Left kidney (tissue), 1 donor: ENCODE measurements at regions not wholly inside any gene's neighbourhood (a gene's known extent, or its start where the extent isn't known, plus 50 kb on each side); places are given as distances from the start of the nearest gene placed in this dataset.
"Not testable (repeated sequence)": the region's sequence is repeated elsewhere in the genome, so short reads cannot be mapped to it uniquely, and the experiment has no call there.

Experiments used
- DNase-seq: peaks from one replicate; pipeline ENCODE4 v3.0.0-alpha.2; 2013

GRCh38 chr20:58579819-58580473 is 64.7 kb upstream of the APCDD1L start:
- DNase-seq: peak; percentile 83

DNA sequence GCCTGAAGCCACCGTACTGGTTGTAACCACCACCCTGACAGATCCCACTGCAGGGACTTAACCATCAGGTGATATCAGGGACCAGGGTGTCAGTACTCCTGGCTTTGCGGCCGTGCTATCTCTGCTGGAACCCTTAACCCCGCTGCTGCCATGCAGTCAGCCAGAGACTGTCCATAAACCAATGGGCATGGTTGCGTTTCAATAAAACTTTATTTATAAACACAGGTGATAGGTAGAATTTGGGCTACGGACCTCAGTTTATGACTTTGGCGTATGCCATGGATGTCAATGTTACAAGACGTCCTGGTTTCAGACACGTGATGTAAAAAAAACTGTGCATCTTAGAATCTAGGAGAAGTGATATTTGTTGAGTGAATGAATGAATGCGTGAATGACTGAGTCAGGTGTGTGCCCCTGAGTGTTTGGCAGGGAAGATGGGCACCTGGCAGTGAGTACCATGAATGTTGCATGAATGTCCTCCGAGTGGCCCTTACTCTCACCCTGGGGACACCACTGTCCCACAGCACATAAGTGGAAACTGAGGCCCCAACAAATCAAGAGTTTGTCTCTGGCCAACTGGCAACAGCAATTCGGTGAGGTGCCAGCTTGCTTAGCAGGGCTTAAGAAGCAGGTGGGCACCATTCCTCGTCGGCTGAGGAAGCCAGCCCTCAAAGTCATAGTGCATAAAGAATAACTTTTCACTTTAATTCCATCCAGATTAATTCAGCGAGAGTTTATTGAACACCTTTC is 64.0 kb upstream of the APCDD1L start:
- no peak for DNase-seq

GRCh38 chr20:58577871-58578598 is 62.8 kb upstream of the APCDD1L start:
- no peak for DNase-seq

- no peak for DNase-seq
These were observed 62.1 kb upstream of the APCDD1L start for GRCh38 chr20:58577139-58577806.

DNA sequence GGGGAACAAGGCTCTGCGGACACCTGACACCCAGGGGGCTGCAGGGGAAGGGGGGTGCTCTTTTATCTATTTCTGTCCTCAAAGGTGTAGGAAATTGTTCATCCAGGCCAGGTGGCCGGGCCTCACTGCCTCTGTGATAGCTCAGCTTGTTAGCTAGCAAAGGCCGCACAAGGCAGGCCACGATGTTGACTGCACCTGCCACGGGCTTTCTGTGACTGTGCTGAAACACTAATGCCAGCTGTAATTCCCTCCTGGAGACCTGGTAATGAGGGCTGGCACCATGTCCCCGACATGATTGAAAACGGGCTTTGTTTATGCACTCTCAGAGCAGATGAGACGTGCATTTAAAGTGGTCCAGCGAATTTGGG is 61.4 kb upstream of the APCDD1L start:
- no peak for DNase-seq

- no peak for DNase-seq
These were observed 60.8 kb upstream of the APCDD1L start for GRCh38 chr20:58575776-58576602.

- DNase-seq: no peak
These were observed 59.3 kb upstream of the APCDD1L start for GRCh38 chr20:58574469-58574868.

GRCh38 chr20:58573986-58574385 is 58.8 kb upstream of the APCDD1L start:
- DNase-seq: no peak

DNA sequence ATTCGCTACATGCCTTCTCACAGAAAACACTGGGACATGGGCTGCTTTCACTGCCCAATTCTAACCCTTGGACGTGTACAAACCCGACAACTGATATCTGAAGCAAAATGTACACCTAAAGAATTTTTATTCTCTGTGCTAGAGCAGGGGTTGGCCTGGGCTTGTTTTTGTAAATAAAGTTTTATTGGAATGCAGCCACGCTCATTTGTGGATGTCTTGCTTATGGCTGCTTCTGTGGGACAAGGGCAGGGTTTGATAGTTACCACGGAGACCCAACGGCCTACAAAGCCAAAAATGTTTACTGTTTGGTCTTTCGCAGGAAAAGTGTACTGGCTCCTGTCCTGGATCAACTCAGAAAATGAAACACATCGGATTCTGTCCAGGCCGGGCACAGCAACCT is 58.1 kb upstream of the APCDD1L start:
- DNase-seq: no peak

- not testable (repeated sequence) for DNase-seq
These were observed 57.2 kb upstream of the APCDD1L start for GRCh38 chr20:58572428-58572763.

DNA sequence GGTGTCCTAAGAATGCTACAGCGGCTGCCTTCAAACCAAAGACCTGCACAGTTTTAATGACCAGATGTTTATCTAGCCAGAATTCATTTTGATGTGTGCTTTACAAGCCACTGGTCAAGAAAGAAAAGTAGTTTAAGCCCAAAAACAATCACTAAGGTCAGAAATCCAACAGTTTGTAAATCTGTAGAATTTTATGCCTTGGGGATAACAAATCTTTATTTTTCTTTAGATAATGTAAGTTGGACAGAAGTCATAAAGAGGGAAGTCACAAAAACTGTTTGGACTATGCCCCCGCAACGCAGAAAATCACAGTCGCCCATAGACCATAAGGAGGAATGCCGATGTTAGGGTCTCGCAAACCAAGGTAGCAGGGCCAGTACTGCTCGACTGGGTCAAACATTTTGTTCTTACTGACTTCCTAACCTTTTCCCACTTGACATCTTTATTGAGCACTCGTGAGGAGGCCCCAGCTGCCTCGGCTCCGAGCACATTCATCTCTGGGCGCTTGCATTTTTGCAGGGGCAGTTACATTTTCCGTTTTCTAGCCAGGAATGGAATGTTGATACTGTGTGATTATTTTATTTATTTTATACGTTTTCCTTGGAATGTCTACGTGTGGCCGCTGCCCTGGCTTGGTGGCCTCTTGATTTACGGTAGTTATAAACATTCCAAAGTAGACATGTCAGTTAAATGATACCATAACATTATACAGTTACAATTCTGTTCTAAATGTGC is 56.7 kb upstream of the APCDD1L start:
- peak; percentile 83 for DNase-seq

DNA sequence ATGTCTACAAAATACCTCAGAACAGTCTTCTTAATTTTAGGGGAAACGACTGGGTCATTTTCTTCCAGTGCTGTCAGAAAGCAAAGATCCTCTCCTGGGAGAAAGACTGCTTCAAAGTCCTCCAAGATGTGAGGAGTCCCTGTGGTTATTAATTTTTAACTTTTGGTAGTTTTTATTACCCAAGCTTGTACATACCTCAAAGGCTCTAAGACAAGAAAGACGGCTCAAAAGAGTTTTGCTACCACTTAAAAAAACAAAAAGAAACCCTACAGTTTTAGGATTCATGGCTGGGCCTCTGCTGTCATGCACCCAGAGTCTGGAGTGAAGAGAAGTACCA is 56.1 kb upstream of the APCDD1L start:
- no peak for DNase-seq

DNA sequence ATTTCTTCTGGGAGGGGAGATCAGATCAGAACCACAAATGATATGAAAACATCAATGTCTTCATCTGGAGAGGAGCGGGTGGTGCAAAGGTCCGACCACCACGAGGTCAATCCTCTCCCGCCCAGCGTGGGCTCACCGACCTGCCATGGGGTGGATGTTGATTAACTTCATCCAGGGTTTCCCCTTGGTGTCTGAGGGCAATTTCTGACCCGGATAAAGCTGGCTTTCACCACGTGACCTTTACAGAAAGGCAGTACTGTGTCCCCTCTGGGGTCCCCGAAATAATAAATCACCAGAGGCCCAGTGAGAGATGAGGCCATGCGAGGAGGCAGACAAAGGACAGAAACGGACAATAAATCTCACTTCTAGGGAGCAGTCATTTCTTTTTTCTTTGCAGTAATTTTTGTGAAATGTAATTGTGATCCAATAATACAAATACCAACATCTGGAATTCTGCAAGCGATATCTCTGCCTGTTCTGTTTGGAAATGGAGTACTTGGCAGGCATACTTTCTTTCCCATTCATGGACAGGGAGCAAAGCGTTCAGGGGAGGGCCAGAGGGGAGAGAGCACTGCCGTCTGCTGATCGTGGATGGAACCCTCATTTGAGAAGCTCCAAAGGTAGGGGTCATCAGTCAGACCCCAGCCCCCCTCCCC is 55.1 kb upstream of the APCDD1L start:
- DNase-seq: no peak

DNA sequence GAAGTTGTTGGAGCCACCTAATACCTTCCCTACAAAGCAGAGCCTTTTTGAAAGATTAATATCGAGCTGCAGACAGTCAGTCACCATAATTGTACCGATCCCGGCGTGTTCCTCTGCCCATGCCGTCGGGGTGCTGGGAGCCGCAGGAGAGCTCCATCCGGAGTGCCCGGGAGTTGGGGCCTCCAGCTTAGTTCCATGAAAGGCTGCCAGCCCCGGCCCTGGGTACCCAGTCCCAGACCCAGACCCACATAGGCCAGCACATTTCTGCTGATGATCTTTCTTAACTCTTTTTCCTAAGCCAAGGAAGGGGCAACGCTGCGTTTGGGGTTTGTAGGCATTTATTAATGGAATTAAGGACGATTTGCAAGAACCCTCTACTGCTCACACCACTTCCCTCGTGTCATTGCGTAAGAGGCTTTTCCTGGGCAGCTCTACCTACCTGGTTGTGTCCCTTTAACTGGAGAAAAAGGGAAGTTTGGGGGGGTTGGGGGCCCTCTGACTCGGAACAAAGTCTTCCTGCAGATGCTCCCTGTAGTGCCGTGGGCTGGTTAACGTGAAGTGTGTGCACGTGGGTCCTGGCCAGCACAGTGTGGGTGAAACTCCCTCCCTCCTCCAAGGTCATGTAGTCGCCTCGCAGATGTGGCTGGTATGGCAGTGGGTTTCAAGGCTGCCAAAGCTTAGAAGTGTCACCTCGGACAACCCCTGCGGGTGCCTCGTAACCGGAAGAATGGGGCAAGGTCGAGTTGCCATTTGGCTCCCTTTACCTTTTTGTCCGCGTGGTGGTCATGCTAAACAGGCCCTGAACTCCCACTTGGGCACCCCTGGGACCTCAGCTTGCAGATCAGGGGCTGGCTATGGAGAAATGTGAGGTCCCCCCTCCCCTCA is 54.3 kb upstream of the APCDD1L start:
- DNase-seq: no peak

DNA sequence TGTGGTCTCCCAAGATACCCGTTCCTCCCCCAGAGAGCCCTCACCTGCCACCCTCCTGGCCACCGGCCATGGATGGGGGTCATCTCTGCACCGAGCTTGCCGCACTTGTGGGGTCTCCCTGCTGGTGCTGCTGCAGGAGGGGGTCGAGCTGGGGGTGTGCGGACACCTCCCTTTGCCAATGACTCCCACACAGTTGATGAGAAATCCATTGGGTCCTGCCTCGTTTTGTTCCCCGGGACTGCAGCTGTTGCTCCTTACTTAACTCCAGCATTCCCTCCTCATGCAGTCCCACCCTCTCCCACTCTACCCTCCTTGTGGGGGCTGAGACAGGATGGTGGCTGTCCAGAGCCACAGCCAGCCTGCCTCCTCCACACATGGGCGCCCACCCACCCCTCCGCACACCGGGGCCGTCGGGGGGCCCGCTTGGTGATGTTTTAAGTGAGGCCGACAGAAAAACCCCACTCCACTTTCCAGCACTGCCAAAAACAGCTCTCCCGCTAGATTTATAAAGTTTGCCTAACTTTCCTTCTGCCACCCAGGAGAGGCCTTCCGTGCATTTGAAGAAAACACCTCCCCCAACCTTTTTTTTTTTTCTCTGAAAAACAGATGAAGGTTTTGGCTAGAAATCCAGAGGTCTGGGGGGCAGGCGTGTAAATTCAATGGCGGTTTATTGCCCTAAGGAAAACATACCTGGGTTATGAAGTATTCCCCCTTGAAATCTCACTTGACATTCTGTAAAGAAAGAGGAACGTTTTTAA is 53.5 kb upstream of the APCDD1L start:
- DNase-seq: no peak

GRCh38 chr20:58568126-58568482 is 52.9 kb upstream of the APCDD1L start:
- no peak for DNase-seq

DNA sequence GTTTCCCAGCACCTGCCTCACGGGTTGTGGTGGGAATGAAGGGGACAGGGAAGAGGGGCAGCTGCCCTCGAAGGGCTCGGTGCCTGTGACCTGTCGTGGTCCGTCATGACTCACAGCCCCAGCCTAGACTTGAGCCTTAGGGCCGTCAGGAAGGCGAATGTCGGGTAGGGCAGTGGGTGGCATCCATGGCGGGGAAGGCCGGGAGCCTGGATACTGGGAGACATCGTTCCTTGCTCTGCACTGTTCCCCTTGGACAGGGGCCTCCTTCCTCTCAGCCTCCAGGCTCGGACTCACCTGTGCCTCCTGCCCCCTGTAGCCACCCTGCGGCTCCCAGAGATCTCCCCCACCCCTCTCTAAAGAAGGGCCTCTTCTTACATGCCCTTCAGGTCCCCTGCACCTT is 52.2 kb upstream of the APCDD1L start:
- no peak for DNase-seq

GRCh38 chr20:58566981-58567380 is 51.8 kb upstream of the APCDD1L start:
- no peak for DNase-seq
